HG03025 (cell line): ENCODE measurements at regions not wholly inside any gene's neighbourhood (a gene's known extent, or its start where the extent isn't known, plus 50 kb on each side); places are given as distances from the start of the nearest gene placed in this dataset.
"Not testable (repeated sequence)": the region's sequence is repeated elsewhere in the genome, so short reads cannot be mapped to it uniquely, and the experiment has no call there.

Source experiments
- ATAC-seq: cut with Tn5 transposase; IDR thresholded peaks from one replicate; pipeline ENCODE4 v1.9.1; 2021; ENCODE audit warnings: mild to moderate bottlenecking, moderate library complexity; ENCODE audit not compliant: unreplicated experiment, low FRiP score

DNA sequence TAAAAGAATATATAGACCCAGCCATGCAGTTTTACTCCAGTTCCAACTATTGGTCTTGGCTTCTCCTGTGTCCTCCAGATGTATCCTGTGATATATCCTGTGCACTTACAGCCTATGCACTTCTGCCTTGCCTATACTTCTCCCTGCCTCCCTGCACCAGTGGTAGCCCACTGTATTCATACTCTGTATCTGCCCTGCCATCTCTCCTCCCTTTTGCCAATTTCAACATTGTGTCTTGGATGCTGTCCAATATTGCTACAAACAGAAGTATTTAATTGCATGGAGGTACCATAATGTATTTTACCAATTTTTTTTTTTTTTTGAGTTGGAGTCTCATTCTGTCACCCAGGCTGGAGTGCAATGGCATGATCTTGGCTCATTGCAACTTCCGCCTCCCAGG is 242.7 kb downstream of the HAPSTR1 start:
- no peak for ATAC-seq

DNA sequence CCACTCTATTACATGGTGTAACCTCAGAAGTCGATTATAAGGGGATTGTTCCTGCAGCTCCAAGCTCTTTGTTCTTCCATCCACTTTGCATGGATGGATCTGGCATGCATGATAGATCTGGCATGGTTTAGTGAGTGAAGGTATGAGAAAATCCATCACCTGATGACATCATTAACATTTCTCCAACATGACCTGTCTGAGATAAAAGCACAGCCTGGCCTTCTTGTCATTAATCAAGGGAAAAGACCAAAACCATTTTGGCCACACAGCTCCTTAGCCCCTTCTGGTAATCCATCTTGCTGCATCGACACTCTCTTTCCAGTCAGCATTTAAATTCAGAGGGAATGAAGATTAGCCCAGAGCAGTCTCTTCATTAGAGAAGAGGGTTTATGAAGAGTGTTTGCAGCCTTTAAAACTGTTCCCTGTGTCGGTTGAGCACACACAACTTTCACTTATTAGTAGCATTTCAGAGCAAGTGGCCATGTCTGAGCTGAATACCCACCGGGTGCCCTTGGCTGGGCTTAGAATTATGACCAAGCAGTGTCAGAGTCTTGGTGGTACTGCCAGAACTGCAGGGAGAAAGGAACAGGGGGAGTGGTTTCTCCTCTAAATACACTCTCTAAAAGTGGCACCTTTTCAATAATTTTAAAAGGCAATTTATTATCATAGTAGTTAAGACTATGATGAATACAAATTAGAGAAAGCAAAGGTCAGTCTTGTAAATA is 246.0 kb downstream of the HAPSTR1 start:
- ATAC-seq = no peak

DNA sequence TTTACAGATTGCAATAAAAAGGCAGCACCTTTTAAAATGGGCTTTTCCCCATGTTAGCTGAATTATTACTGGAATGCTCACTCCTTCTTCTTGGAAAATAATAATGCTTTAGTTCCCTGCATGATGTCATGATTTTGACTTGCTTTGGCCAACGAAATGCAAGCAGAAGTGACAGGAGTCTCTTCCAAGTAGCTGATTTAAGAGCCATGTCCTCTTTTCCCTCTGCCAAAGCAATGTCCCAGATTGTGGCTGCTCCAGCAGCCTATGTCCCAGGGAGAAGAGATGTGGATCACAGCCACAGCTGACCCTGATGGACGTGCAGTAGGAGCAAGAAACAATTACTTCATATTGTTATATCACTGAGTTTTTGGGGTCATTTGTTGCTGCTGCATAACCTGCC is 246.6 kb downstream of the HAPSTR1 start:
- no peak for ATAC-seq

DNA sequence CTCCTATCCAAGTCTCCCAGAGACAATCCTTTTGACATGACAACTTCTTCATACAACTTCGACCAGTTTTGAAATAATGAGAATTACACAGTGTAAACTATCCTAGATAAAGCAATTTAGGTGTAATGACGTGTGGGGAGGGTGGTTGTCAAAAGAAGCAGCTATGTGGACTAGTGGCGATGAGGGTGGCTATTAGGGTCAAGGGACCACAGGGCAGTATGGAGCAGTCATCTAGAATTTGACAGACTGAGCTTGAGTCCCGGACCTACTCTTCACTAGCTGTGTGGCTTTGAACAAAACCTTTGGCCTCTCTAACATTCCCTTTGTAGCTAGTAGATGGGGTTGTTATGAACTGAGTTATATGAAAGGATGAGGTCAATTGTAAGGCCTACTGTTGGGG is 247.1 kb downstream of the HAPSTR1 start:
- ATAC-seq = no peak

DNA sequence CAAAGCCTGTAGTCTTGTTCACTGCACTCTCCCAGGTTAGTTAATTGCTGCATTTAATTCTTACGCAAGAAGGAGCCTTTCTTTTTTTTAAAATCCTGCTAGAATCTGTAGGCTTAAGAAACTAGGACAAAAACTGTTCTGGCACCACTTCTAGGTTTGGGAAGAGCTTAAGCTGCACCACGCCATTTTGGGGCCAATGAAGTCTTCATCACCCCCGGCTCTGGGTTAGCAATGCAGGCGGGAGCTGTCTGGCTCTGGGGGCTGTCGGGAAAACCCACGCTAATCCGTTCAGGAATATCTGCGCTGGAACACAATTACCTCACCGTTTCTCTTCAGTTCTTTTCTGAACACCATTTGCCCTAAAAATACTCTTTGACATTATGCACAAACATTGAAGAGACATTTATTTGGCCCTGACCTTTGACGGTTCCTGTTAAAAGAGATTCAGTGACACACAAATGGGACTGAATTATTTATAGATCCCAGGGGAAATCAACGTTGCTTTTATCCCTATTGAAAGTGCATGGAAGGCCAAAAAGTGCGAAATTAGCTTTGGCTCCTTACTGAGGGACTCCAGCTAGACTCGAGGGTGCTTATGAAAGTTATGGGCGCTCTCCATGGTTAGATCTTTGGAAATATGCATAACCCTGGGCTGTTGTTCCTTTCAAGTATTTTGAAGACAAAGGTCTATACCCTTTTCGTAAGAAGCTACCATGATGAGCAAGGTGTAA is 249.2 kb downstream of the HAPSTR1 start:
- ATAC-seq = no peak

DNA sequence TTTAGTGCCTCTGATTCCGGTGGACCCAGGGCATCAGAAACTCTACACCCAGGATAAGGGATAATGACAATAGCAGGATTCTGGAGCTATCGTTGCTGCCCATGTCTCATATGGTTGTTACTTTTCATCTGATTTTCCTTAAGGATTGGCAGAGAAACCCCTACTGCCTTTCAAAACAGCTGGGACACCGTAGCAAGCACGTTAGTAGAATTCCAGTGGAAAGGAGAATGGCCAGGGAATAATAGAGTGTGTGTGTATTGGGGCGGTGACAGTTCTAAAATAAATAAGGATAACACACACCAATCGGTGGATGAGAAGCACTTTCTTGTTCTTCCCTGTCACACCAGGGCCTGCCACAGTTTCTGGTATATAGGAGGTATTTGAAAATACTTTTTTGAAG is 251.8 kb downstream of the HAPSTR1 start:
- no peak for ATAC-seq

DNA sequence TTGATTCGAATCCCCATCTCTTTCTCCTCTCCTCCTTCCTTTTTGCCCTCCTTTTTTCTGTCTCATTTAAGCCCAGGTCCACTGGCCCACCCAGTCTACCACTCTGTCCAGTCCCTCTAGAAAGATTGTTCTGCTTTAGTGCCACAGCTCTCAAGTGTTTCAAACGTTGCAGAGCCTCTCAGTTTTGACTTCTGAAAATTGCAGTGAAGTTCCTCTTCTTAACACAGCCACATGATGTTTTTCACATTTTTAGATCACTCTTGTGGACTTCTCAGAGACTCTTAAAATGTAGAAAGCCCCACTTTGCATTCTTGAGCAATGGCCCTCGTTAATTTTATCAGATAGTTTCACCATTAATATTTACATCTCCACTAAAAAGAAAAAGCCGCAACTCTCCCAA is 253.1 kb downstream of the HAPSTR1 start:
- ATAC-seq = no peak

DNA sequence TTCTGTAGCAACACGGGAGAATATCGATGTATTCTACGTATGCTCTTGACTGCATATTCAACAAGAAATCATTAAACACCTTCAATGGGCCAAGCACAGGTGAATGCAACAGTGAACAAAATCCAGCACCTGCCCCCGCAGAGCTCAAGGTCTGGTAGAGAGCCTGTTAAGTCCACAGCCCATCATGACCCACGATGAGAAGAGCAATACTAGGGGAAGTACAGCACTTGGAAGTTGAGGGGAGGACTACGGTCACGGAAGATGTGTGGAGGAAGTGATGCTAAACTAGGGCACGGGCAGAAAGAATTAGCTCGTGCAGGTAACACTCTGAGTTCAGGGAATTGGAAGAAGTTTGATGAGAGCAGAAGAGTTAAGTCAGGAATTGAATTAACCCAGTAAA is 253.6 kb downstream of the HAPSTR1 start:
- ATAC-seq = no peak

DNA sequence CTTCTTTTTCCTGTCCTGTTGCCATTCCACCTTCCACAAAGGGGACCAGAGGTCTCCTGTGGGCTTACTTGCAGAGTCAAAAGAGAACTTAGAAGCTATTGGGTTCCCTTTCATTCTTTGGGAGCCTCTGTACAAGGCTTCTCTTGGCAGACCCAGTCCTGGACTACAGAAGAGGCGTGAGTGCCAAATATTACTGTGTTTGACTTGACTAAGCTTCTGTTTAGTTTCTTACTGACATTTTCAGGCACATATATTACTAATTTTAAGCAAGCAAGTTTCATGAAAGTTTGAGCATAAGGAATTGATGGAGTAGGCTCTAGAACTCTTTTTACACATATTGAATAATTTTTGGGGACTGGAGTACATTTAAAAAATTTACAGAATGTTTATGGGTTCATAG is 254.4 kb downstream of the HAPSTR1 start:
- ATAC-seq = no peak

DNA sequence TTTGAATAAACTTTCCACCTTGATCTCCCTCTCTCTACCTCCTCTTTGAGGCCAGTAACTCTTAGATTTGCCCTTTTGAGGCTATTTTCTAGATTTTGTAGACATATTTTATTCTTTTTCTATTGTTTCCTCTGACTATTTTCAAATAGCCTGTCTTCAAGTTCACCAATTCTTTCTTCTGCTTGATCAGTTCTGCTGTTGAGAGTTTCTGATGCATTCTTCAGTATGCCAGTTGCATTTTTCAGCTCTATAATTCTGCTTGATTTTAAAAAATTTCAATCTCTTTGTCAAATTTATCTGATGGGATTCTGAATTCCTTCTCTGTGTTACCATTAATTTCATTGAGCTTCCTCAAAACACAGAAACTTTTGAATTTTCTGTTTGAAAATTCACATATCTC is 257.5 kb downstream of the HAPSTR1 start:
- no peak for ATAC-seq

DNA sequence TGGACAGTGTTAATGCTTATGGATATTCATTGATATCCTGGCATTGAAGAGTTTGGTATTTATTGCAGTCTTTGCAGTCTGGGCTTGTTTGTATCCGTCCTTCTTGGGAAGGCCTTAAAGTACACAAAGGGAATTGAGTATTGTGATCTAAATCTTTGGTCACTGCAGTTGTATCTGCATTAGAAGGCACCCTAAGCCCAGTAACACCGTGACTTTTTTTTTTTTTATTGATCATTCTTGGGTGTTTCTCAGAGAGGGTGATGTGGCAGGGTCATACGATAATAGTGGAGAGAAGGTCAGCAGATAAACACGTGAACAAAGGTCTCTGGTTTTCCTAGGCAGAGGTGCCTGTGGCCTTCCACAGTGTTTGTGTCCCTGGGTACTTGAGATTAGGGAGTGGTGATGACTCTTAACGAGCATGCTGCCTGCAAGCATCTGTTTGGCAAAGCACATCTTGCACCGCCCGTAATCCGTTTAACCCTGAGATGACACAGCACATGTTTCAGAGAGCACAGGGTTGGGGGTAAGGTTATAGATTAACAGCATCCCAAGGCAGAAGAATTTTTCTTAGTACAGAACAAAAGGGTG is 258.0 kb downstream of the HAPSTR1 start:
- not testable (repeated sequence) for ATAC-seq

DNA sequence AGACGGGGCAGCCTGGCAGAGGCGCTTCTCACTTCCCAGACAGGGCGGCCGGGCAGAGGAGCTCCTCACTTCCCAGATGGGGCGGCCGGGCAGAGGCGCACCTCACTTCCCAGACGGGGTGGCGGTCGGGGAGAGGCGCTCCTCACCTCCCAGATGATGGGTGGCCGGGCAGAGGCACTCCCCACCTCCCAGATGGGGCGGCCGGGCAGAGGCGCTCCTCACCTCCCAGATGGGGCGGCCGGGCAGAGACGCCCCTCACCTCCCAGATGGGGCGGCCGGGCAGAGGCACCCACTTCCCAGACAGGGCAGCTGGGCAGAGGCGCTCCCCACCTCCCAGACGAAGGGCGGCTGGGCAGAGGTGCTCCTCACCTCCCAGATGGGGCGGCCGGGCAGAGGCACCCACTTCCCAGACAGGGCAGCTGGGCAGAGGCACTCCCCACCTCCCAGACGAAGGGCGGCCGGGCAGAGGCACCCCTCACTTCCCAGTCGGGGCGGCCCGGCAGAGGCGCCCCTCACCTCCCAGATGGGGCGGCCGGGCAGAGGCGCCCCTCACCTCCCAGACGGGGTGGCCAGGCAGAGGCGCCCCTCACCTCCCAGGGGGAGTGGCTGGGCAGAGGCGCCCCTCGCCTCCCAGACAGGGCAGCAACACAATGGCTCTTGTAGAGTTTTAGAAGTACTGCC is 258.8 kb downstream of the HAPSTR1 start:
- not testable (repeated sequence) for ATAC-seq

DNA sequence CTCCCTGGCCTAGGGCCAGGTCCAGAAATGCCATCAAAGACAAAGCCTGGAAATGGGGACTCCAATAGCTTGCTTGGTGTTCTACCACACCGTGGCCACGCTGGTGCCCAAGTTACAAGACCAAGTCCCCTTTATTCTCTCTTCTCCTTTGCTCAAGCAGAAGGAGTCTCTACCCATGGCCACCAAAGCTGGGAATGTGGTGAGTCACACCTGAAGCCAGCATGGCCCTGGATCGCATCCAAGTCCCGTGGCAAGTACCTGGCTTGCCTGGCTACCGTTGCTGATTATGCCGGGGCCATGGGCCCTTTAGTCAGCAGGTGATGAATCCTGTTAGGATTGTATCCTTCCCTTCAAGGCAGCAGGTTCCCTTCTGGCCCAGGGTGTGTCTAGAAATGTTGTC is 260.0 kb downstream of the HAPSTR1 start:
- ATAC-seq = no peak

DNA sequence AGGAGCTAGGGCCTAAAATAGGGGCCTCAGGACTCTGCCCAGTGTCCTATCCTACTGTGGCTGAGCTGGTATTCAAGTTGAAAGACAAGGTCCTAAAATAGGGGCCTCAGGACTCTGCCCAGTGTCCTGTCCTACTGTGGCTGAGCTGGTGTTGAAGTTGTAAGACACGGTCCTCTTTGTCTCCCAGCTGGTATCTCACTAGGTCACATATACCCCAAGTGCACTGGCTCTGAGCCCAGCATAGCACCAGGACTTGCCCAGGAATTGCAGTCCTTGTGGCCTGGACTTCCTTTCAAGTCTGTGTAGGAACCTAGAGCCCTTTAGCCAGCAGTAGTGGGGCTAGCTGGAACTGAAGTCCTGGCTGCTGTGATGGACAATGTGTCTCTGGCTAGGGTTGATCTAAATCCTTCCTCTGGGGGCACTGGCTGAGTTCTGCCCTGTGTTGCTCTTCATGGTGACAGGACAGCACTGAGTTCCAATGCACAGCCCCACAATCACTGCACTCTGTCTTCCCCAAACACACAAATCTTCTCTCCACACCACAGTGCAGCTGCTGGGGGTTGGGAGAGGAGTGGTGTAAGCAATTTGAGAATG is 260.5 kb downstream of the HAPSTR1 start:
- no peak for ATAC-seq

DNA sequence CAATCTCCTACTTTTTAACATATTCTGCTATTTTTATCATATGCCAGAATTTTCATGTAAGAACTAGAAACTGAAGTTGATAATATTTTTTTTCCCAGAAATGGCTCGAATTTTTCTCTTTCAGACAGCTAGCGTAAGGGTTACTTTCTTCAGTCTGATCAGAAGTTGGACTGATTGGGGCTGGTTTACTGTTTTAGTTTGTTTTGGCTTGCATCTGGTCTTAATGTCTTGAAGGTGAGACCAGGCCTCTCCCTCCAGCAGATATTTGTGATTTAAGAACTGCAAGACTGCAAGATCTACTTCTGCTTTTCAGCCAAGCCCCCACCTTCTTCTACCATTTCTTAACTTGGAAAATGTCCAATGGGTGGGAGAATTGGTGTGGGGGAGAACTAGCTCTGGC is 266.4 kb downstream of the HAPSTR1 start:
- no peak for ATAC-seq

DNA sequence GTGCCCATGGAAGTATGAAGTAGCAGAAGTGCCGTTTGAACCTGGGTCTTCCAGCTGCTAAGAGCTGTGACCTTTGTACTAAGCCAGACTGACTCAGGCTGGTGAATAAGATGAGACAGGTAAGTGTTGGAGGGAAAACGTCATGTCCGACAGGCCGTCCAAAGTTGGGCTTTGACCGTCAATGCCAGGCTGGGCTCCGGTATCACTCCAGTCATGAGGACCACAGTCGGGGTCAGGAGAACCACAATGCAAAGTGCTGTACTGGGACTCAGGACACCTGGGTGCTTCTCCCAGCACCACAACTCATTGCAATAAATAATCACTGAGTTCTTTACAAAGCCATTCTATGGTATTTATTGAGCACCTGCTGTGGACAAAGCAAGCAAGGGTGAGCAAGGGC is 268.6 kb downstream of the HAPSTR1 start:
- no peak for ATAC-seq

DNA sequence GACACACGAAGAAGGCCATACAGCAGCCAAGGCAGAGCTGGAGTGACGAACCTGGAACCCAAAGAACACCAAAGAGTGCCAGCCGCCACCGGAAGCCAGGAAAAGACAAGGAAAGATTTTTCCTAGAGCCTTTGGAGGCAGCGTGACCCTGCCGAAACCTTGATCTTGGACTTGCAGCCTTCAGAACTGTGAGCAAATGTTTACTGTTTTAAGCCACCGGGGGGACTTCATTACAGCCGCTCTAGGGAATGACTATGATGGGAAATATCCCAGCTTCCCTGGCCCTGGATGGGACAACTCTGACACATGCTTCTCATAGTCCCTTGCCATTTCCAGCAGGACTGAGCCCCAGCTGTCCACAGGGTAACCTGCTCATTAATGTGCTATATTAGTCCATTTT is 270.6 kb downstream of the HAPSTR1 start:
- ATAC-seq = no peak

DNA sequence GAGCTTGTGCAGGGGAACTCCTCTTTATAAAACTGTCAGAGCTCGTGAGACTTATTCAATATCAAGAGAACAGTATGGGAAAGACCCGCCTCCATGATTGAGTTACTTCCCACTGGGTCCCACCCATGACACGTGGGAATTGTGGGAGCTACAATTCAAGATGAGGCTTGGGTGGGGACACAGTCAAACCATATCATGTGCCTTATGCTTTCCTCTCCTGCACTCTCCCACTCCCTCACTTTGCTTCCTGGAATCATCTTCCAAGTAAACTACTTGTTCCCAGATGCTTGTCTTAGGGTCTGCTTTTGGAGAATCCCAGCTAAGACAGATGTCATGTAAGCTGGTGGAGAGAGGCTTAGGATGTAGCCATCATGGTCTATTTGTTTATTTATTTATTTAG is 271.2 kb downstream of the HAPSTR1 start:
- no peak for ATAC-seq

DNA sequence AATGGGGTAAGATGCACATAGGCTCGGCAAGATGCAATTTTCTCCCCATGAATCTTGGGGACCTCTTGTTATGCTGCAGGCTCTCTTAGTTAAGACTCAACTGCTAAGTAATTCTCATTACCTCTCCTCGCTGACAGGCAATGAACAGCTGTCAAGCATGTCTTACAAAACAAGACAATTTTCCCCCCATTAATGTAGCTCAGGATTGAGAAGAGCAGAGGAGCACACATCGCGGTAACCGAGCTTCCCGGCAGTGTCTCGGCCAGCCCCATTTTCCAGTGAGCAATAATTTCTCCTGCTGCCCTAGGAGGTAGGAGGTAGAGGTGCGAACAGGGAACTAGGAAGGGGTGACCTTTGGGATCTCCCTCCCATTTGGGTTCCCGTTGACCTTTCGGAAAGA is 272.1 kb downstream of the HAPSTR1 start:
- no peak for ATAC-seq

DNA sequence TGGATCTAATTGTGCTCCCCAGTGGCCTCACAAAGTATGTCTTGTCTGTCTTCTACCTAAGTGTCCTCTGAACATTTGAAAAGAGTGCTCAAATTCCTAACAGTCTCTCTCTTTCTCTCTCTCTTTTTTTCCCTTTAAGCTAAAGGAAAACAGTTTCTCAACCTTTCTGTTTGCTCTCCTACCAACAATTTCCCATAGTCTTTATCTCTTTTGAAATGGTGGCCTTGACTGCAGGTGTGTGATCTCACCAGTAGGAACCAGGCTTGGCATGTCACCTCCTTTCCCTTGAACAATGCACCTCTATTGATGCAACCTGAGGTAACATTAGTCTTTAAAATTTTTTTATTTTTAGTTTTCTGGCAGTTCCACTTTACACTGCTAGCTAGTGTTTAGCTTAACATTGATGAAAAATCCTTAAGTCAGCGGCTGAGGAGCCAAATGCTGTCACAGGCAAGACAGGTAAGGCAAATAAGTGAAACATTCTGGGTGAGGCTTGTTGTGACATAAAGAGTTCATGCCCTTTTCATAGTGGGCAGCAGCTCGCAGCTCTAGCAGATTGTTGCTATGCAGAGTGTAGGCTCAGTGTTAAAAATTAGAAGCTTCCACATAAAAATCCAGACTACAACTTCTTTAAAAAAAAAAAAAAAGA is 273.4 kb downstream of the HAPSTR1 start:
- no peak for ATAC-seq

DNA sequence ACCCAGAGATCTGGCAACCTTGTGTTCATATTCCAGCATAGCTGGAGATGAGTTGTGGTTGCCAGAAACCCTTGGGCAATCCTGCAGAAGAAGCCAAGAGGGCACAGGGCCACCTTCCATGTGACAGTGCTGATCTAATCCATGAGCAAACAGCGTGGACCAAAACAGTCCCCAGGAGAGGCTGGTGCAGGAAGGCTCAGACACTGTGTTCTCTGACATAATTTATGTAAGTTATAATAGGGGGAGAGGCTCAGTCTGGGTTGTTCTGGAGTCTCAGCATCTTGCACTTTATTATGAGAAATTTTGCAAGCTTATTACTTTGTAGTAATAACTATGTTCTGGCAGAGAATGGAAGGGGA is 273.9 kb downstream of the HAPSTR1 start:
- no peak for ATAC-seq
